Adrenal gland (tissue), 5 donors: ENCODE measurements at regions not wholly inside any gene's neighbourhood (a gene's known extent, or its start where the extent isn't known, plus 50 kb on each side); places are given as distances from the start of the nearest gene placed in this dataset.

ENCODE experiments used
- POLR2A ChIP-seq, 2 donors: fragments of 450-650 bp; IDR thresholded peaks; one replicate each; pipeline ENCODE4 v1.6.1; 2017; ENCODE audit warnings: antibody characterized with exemption in 2 of 2, mild to moderate bottlenecking in 2 of 2, moderate library complexity in 1 of 2
- TF ChIP-seq, protein P1 (sequence below), 6 experiments: fragments of 450-650 bp in 4 of 6; fragments of 200-600 bp in 2 of 6; sonication (generic) in 1 of 6; IDR thresholded peaks; 1 replicate in 5 of 6; 2 replicates in 1 of 6; pipeline versions ENCODE4 v1.5.1 to v1.8.0; 2016 to 2021; ENCODE audit warnings: antibody characterized with exemption in 6 of 6, mild to moderate bottlenecking in 2 of 6, moderate library complexity in 1 of 6
- donor health status: DM: no; HTN: no; CAD: no.

DNA sequence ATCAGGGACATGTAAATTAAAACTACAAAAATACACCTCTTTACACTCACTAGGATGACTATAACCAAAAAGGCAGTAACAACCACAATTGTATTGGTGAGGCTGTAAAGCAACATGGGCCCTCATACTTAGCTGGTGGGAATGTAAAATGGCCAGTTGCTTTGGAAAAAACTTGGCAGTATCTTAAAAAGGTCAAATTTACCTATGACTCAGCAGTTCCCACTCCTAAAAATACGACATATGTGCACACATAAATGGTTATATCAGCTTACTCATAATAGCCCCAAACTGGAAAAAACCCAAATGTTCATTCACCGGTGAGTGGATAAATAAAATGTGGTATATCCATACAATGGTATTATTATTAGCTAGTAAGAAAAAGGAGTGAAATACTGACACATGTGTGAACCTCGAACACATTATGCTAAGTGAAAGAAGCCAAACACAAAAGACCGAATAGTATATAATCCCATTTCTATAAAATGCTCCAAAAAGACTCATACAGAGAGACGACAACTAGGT lies 391.4 kb downstream of the NPIPA8 start:
- TF ChIP-seq, protein P1, sequence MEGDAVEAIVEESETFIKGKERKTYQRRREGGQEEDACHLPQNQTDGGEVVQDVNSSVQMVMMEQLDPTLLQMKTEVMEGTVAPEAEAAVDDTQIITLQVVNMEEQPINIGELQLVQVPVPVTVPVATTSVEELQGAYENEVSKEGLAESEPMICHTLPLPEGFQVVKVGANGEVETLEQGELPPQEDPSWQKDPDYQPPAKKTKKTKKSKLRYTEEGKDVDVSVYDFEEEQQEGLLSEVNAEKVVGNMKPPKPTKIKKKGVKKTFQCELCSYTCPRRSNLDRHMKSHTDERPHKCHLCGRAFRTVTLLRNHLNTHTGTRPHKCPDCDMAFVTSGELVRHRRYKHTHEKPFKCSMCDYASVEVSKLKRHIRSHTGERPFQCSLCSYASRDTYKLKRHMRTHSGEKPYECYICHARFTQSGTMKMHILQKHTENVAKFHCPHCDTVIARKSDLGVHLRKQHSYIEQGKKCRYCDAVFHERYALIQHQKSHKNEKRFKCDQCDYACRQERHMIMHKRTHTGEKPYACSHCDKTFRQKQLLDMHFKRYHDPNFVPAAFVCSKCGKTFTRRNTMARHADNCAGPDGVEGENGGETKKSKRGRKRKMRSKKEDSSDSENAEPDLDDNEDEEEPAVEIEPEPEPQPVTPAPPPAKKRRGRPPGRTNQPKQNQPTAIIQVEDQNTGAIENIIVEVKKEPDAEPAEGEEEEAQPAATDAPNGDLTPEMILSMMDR (IDR thresholded peaks at IDR 0.05) = no peak
- TF ChIP-seq POLR2A (IDR thresholded peaks at IDR 0.05) = no peak
